ENCODE measurements at regions not wholly inside any gene's neighbourhood (a gene's known extent, or its start where the extent isn't known, plus 50 kb on each side); places are given as distances from the start of the nearest gene placed in this dataset.

DNA sequence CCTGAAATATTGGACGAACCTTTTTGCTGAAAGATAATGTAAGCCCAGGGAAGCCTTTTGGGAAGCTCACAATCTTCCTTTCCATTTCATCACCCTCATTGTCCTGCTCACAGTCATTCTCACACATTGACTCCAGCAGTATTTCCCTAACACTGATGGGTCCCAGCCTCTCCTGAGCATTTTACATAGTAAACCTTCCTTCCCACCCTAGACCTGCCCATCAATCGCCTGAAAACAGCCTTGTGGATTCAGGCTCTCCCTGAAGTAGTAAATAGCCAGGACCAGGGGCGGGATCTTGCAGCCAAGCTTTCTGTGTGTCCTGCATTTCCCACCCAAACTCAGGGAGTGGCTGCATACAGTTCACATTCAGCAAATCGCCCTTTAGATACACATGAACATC lies 149.9 kb downstream of the CYRIA start:
- 47 to 59% methylated on average over 4 of the region's 4 CpGs for WGBS, 2 donors
- DNase-seq, result no peak
- Histone ChIP-seq H3K4me3 (no peak overlapping the region), H3K27me3 (peaks cover 0 to 41% (median 0%) of the 10 kb centered on the region in 4 donors), H3K27ac (no peak overlapping the region), H3K4me1 (no peaks in the 10 kb centered on the region), H3K36me3 (no peaks in the 10 kb centered on the region), H3K9me3 (no peaks in the 10 kb centered on the region)
- intact Hi-C loops (cut with DNase I), result no loop called here
- TF ChIP-seq POLR2A (IDR thresholded peaks at IDR 0.05), result no peak
- TF ChIP-seq, protein P1, sequence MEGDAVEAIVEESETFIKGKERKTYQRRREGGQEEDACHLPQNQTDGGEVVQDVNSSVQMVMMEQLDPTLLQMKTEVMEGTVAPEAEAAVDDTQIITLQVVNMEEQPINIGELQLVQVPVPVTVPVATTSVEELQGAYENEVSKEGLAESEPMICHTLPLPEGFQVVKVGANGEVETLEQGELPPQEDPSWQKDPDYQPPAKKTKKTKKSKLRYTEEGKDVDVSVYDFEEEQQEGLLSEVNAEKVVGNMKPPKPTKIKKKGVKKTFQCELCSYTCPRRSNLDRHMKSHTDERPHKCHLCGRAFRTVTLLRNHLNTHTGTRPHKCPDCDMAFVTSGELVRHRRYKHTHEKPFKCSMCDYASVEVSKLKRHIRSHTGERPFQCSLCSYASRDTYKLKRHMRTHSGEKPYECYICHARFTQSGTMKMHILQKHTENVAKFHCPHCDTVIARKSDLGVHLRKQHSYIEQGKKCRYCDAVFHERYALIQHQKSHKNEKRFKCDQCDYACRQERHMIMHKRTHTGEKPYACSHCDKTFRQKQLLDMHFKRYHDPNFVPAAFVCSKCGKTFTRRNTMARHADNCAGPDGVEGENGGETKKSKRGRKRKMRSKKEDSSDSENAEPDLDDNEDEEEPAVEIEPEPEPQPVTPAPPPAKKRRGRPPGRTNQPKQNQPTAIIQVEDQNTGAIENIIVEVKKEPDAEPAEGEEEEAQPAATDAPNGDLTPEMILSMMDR (IDR thresholded peaks at IDR 0.05), result no peak

DNA sequence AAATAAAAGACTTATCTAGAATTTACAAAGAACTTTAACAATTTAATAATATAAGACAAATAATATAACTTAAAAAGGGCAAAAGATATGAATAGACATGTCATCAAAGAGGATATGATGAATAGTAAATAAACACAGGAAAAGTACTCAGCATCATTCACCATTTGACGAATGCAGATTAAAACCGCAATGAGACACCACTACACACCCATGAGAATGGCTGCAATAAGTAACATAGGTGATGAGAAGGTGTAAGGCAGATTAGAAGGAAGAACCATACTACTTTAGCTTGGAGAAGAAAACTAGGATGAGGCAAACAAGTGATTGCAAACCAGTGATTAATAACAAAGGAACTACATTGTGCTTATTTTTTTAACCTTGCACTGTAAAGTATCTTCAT lies 152.0 kb downstream of the CYRIA start:
- no peak overlapping the region for H3K27ac ChIP-seq
- 37 to 45% methylated on average over 2 of the region's 2 CpGs for WGBS, 2 donors
- no peaks in the 10 kb centered on the region for H3K36me3 ChIP-seq
- no peak for TF ChIP-seq POLR2A (IDR thresholded peaks at IDR 0.05)
- TF ChIP-seq, protein P1 (IDR thresholded peaks at IDR 0.05), result no peak
- DNase-seq, result no peak
- no peak overlapping the region for H3K4me3 ChIP-seq
- intact Hi-C loops (cut with DNase I), result no loop called here
- H3K4me1 ChIP-seq, result no peaks in the 10 kb centered on the region
- no peaks in the 10 kb centered on the region for H3K9me3 ChIP-seq
- H3K27me3 ChIP-seq, result peaks cover 0 to 53% (median 1%) of the 10 kb centered on the region in 4 donors

DNA sequence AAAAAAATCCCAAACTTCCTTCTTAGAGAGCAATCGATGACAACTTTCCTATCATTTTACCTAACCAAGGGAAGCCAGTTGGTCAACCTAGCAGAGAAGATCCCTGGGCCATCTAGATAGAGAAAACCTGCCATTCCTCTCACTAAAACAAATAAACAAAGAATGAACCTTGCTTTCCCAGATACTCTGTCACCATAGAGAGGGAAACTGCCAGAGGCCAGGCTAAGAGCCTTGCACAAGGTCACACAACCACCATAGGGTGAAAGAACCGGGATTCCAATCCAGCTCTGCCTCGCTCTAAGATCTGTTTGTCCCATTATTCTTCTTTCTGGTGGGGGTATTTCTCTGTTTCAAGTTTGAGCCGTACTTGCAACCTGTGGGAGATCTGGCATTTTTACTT lies 154.6 kb downstream of the CYRIA start:
- intact Hi-C loops (cut with DNase I), result no loop called here
- TF ChIP-seq POLR2A (IDR thresholded peaks at IDR 0.05), result no peak
- TF ChIP-seq, protein P1 (IDR thresholded peaks at IDR 0.05), result no peak
- 72 to 88% methylated on average over 4 of the region's 4 CpGs for WGBS, 2 donors

DNA sequence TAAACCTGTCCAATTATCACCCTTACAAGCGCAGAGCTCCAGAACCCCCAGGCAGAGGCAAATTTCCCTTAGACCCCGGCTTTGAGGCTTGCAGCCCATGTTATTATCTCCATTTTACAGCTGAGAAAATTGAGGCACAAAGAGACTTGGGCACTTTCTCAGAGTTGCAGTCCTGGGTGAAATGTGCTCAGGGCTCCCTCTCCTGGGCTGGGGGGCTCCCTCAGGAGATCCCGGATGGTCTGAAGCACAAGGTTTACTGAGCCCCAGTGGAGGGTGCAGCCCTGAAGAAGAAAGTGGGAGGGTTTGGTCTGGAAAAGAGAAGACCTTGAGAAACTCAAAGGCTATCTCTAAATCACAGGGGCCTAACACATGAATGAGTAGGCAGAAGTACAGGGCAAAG lies 156.6 kb downstream of the CYRIA start:
- no peak overlapping the region for H3K4me3 ChIP-seq
- WGBS, 2 donors, result 68 to 80% methylated on average over 2 to 3 of the region's 3 CpGs
- TF ChIP-seq, protein P1 (IDR thresholded peaks at IDR 0.05), result no peak
- no peak for TF ChIP-seq POLR2A (IDR thresholded peaks at IDR 0.05)
- no peak overlapping the region for H3K27ac ChIP-seq
- no peak for DNase-seq
- peaks cover 0 to 60% (median 3%) of the 10 kb centered on the region in 4 donors for H3K27me3 ChIP-seq
- intact Hi-C loops (cut with DNase I), result loop anchor here (10.0 kb wide), 2 partner anchors 564 to 864 kb away; partner anchors contain the start of gene MYCN
- H3K9me3 ChIP-seq, result no peaks in the 10 kb centered on the region
- no peaks in the 10 kb centered on the region for H3K36me3 ChIP-seq
- peaks cover 8 to 12% (median 9%) of the 10 kb centered on the region in 3 donors for H3K4me1 ChIP-seq

More for the DNA sequence above, 154.6 kb downstream of the CYRIA start:
- Histone ChIP-seq H3K9me3 (no peaks in the 10 kb centered on the region), H3K36me3 (no peaks in the 10 kb centered on the region), H3K4me3 (no peak overlapping the region), H3K27ac (no peak overlapping the region), H3K27me3 (peaks cover 0 to 70% (median 3%) of the 10 kb centered on the region in 4 donors), H3K4me1 (peaks cover 8 to 12% (median 9%) of the 10 kb centered on the region in 3 donors)
- DNase-seq, result no peak

DNA sequence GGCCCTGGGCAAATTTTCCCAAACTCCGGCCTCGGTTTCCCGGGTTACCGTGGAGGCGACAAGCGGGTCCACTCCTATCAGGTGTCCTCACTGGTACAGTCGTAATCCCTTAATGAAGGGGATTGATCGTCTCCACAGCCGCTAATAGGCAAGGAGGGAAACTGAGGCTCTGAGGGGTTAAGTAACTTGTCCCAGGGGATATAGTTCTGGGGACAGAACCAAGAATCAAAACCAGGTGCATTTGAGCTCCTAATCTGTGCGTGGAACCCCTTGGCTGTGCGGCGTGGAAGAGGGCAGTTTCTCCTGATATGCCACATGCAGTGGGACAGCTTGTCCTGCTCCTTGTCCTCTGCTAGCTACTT lies 157.2 kb downstream of the CYRIA start:
- no peak overlapping the region for H3K27ac ChIP-seq
- TF ChIP-seq, protein P1 (IDR thresholded peaks at IDR 0.05), result no peak
- no peak for TF ChIP-seq POLR2A (IDR thresholded peaks at IDR 0.05)
- intact Hi-C loops (cut with DNase I), result loop anchor here (10.0 kb wide), 2 partner anchors 564 to 864 kb away; partner anchors contain the start of gene MYCN
- H3K36me3 ChIP-seq, result no peaks in the 10 kb centered on the region
- H3K4me1 ChIP-seq, result peaks cover 8 to 12% (median 9%) of the 10 kb centered on the region in 3 donors
- peaks cover 0 to 60% (median 3%) of the 10 kb centered on the region in 4 donors for H3K27me3 ChIP-seq
- H3K4me3 ChIP-seq, result peak overlapping the region in 2 of 4 donors; percentile 43 to 63
- no peaks in the 10 kb centered on the region for H3K9me3 ChIP-seq
- WGBS, 2 donors, result 60 to 78% methylated on average over 3 of the region's 12 CpGs
- DNase-seq, result no peak
